ENCODE measurements at regions not wholly inside any gene's neighbourhood (a gene's known extent, or its start where the extent isn't known, plus 50 kb on each side); places are given as distances from the start of the nearest gene placed in this dataset.

- H3K27ac ChIP-seq: no peak overlapping the region
- TF ChIP-seq ZFX (IDR thresholded peaks at IDR 0.05): no peak
- no peak for TF ChIP-seq CTCF (conservative IDR thresholded peaks at IDR 0.05)
Measured at GRCh38 chr14:22464422-22465142, 124.4 kb downstream of the DAD1 start.

GRCh38 chr14:22463763-22464173 is 125.3 kb downstream of the DAD1 start:
- TF ChIP-seq ZFX (IDR thresholded peaks at IDR 0.05) (no peak), CTCF (conservative IDR thresholded peaks at IDR 0.05) (no peak)
- H3K27ac ChIP-seq: no peak overlapping the region

- H3K27ac ChIP-seq: no peak overlapping the region
- TF ChIP-seq ZFX (IDR thresholded peaks at IDR 0.05): no peak
- TF ChIP-seq CTCF (conservative IDR thresholded peaks at IDR 0.05): no peak
Measured at GRCh38 chr14:22462923-22463322, 126.1 kb downstream of the DAD1 start.

- TF ChIP-seq CTCF (conservative IDR thresholded peaks at IDR 0.05) (no peak), ZFX (IDR thresholded peaks at IDR 0.05) (no peak)
- no peak overlapping the region for H3K27ac ChIP-seq
Measured at GRCh38 chr14:22460461-22461195, 128.4 kb downstream of the DAD1 start.

- no peak overlapping the region for H3K27ac ChIP-seq
- TF ChIP-seq ZFX (IDR thresholded peaks at IDR 0.05) (no peak), CTCF (conservative IDR thresholded peaks at IDR 0.05) (no peak)
Measured at GRCh38 chr14:22458737-22459136, 130.3 kb downstream of the DAD1 start.

GRCh38 chr14:22456998-22457594 is 131.9 kb downstream of the DAD1 start:
- no peak overlapping the region for H3K27ac ChIP-seq
- TF ChIP-seq ZFX (IDR thresholded peaks at IDR 0.05): no peak

GRCh38 chr14:22456421-22456820 is 132.6 kb downstream of the DAD1 start:
- no peak overlapping the region for H3K27ac ChIP-seq
- TF ChIP-seq CTCF (conservative IDR thresholded peaks at IDR 0.05) (no peak), ZFX (IDR thresholded peaks at IDR 0.05) (no peak)

Measured in C4-2B (cell line).